ENCODE measurements at regions not wholly inside any gene's neighbourhood (a gene's known extent, or its start where the extent isn't known, plus 50 kb on each side); places are given as distances from the start of the nearest gene placed in this dataset.

GRCh38 chr10:62688971-62689700 is 115.4 kb upstream of the ADO start:
- H3K4me1 Mint-ChIP-seq = peaks cover 20% of the 10 kb centered on the region
- ATAC-seq (no peak), DNase-seq (ENCODE audit: low spot score) (no peak)
- no peak overlapping the region for H3K27ac ChIP-seq (ENCODE audit: low read depth)
- no peak overlapping the region for H3K4me2 ChIP-seq
- H3K27ac Mint-ChIP-seq = no peak overlapping the region
- peaks cover 18% of the 10 kb centered on the region for H3K4me1 ChIP-seq (ENCODE audit: insufficient read depth)
- no peak for TF ChIP-seq EZH2 (IDR thresholded peaks at IDR 0.05; ENCODE audit: low read depth, unreplicated experiment)
- TF ChIP-seq ETS1 (IDR thresholded peaks at IDR 0.05) = no peak
- TF ChIP-seq, protein P1, sequence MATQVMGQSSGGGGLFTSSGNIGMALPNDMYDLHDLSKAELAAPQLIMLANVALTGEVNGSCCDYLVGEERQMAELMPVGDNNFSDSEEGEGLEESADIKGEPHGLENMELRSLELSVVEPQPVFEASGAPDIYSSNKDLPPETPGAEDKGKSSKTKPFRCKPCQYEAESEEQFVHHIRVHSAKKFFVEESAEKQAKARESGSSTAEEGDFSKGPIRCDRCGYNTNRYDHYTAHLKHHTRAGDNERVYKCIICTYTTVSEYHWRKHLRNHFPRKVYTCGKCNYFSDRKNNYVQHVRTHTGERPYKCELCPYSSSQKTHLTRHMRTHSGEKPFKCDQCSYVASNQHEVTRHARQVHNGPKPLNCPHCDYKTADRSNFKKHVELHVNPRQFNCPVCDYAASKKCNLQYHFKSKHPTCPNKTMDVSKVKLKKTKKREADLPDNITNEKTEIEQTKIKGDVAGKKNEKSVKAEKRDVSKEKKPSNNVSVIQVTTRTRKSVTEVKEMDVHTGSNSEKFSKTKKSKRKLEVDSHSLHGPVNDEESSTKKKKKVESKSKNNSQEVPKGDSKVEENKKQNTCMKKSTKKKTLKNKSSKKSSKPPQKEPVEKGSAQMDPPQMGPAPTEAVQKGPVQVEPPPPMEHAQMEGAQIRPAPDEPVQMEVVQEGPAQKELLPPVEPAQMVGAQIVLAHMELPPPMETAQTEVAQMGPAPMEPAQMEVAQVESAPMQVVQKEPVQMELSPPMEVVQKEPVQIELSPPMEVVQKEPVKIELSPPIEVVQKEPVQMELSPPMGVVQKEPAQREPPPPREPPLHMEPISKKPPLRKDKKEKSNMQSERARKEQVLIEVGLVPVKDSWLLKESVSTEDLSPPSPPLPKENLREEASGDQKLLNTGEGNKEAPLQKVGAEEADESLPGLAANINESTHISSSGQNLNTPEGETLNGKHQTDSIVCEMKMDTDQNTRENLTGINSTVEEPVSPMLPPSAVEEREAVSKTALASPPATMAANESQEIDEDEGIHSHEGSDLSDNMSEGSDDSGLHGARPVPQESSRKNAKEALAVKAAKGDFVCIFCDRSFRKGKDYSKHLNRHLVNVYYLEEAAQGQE (IDR thresholded peaks at IDR 0.05; ENCODE audit: unreplicated experiment) = no peak
- no peak for TF ChIP-seq STAT1 (IDR thresholded peaks at IDR 0.05; ENCODE audit: unreplicated experiment)
- no peak for TF ChIP-seq EZH2phosphoT487 (IDR thresholded peaks at IDR 0.05; ENCODE audit: unreplicated experiment)
- no peak for TF ChIP-seq ZNF114 (CRISPR knock-in tag; IDR thresholded peaks at IDR 0.05)
- no peak for TF ChIP-seq POLR2AphosphoS5 (IDR thresholded peaks at IDR 0.05; ENCODE audit: low read depth)
- TF ChIP-seq CREB1 (CRISPR knock-in tag; IDR thresholded peaks at IDR 0.05; ENCODE audit: low read depth) = no peak
- H3K9me3 Mint-ChIP-seq = peaks cover 13% of the 10 kb centered on the region
- no peaks in the 10 kb centered on the region for H3K27me3 ChIP-seq (ENCODE audit: insufficient read depth)
- H3K36me3 Mint-ChIP-seq (ENCODE audit: low read depth) = peaks cover 2% of the 10 kb centered on the region; the same call in 1 of the 3 replicates
- no peak overlapping the region for H3K4me3 ChIP-seq
- peaks cover 7% of the 10 kb centered on the region for H3K27me3 Mint-ChIP-seq (ENCODE audit: insufficient read depth, low read depth, poor library complexity)
- no peaks in the 10 kb centered on the region for H3F3A ChIP-seq (replicated peaks; ENCODE audit: low read depth)
- H2AFZ ChIP-seq = no peak overlapping the region
- no peaks in the 10 kb centered on the region for H4K20me1 ChIP-seq (replicated peaks; ENCODE audit: insufficient read depth)
- H3K4me3 Mint-ChIP-seq = no peak overlapping the region
- H3K9me2 ChIP-seq (ENCODE audit: insufficient read depth) = peaks cover 4% of the 10 kb centered on the region; the same call in 1 of the 2 replicates
- H3K36me3 ChIP-seq (ENCODE audit: insufficient read depth) = no peaks in the 10 kb centered on the region
- no peaks in the 10 kb centered on the region for H3K79me2 ChIP-seq (replicated peaks; ENCODE audit: insufficient read depth)

- Mint-ChIP-seq H3K27me3 (ENCODE audit: insufficient read depth, low read depth, poor library complexity) (peaks cover 7% of the 10 kb centered on the region), H3K4me3 (no peak overlapping the region), H3K4me1 (peaks cover 20% of the 10 kb centered on the region), H3K36me3 (ENCODE audit: low read depth) (peaks cover 2% of the 10 kb centered on the region; the same call in 2 of the 3 replicates), H3K27ac (no peak overlapping the region), H3K9me3 (peaks cover 13% of the 10 kb centered on the region)
- TF ChIP-seq POLR2AphosphoS5 (IDR thresholded peaks at IDR 0.05; ENCODE audit: low read depth) = no peak
- TF ChIP-seq, protein P1 (IDR thresholded peaks at IDR 0.05; ENCODE audit: unreplicated experiment) = no peak
- H3K36me3 ChIP-seq (ENCODE audit: insufficient read depth) = no peaks in the 10 kb centered on the region
- peaks cover 18% of the 10 kb centered on the region for H3K4me1 ChIP-seq (ENCODE audit: insufficient read depth)
- no peak for ATAC-seq
- peaks cover 10% of the 10 kb centered on the region; the same call in 1 of the 2 replicates for H3K9me2 ChIP-seq (ENCODE audit: insufficient read depth)
- H3K79me2 ChIP-seq (replicated peaks; ENCODE audit: insufficient read depth) = no peaks in the 10 kb centered on the region
- H3K4me2 ChIP-seq = no peak overlapping the region
- no peaks in the 10 kb centered on the region for H3F3A ChIP-seq (replicated peaks; ENCODE audit: low read depth)
- no peak overlapping the region for H3K4me3 ChIP-seq
- DNase-seq (ENCODE audit: low spot score) = no peak
- no peaks in the 10 kb centered on the region for H4K20me1 ChIP-seq (replicated peaks; ENCODE audit: insufficient read depth)
- no peaks in the 10 kb centered on the region for H3K27me3 ChIP-seq (ENCODE audit: insufficient read depth)
- H3K27ac ChIP-seq (ENCODE audit: low read depth) = no peak overlapping the region
- H2AFZ ChIP-seq = no peak overlapping the region
Observed at GRCh38 chr10:62689712-62690111, 114.8 kb upstream of the ADO start.
